ENCODE measurements at regions not wholly inside any gene's neighbourhood (a gene's known extent, or its start where the extent isn't known, plus 50 kb on each side); places are given as distances from the start of the nearest gene placed in this dataset.

- Histone ChIP-seq H3K4me2 (no peak overlapping the region), H3K27ac (no peak overlapping the region), H3K4me3 (no peak overlapping the region), H3K4me1 (no peaks in the 10 kb centered on the region), H3K9me3 (no peaks in the 10 kb centered on the region)
- ATAC-seq = no peak
- ChIA-PET CTCF (no interaction called here), POLR2A (no interaction called here)
- 11% methylated on average over 1 of the region's 1 CpG for WGBS (ENCODE audit: missing lambda C conversion rate)
- TF ChIP-seq ESRRA (IDR thresholded peaks at IDR 0.05; ENCODE audit: borderline replicate concordance, low read length) = no peak
- TF ChIP-seq JUNB (IDR thresholded peaks at IDR 0.05) = no peak
- TF ChIP-seq FOSL2 (IDR thresholded peaks at IDR 0.05) = no peak
- no peak for TF ChIP-seq FOSL2 (CRISPR knock-in tag; IDR thresholded peaks at IDR 0.05)
- no peak for TF ChIP-seq POLR2A (IDR thresholded peaks at IDR 0.05; ENCODE audit: low read length)
- TF ChIP-seq TFCP2L1 (CRISPR knock-in tag; IDR thresholded peaks at IDR 0.05) = no peak
- TF ChIP-seq HOXA7 (CRISPR knock-in tag; IDR thresholded peaks at IDR 0.05) = no peak
- no peak for TF ChIP-seq BHLHE40 (IDR thresholded peaks at IDR 0.05; ENCODE audit: low read depth, low read length)
- TF ChIP-seq ELK1 (IDR thresholded peaks at IDR 0.05; ENCODE audit: low read depth, low read length) = no peak
- TF ChIP-seq BCL3 (IDR thresholded peaks at IDR 0.05) = no peak
- TF ChIP-seq FOSB (CRISPR knock-in tag; IDR thresholded peaks at IDR 0.05) = no peak
- TF ChIP-seq KDM1A (IDR thresholded peaks at IDR 0.05; ENCODE audit: low read depth) = no peak
- no peak for TF ChIP-seq PHF8 (IDR thresholded peaks at IDR 0.05; ENCODE audit: borderline replicate concordance, low read depth)
- no peak for TF ChIP-seq NR3C1 (IDR thresholded peaks at IDR 0.05)
- no peak for TF ChIP-seq ZFP36 (IDR thresholded peaks at IDR 0.05; ENCODE audit: borderline replicate concordance, partially characterized antibody)
- TF ChIP-seq PBX3 (IDR thresholded peaks at IDR 0.05) = no peak
- TF ChIP-seq RNF2 (IDR thresholded peaks at IDR 0.05; ENCODE audit: borderline replicate concordance, low read depth) = no peak
- peak; percentile 59 for FAIRE-seq
- no peak for DNase-seq (ENCODE audit: low read depth in 1 of 2, low spot score in 1 of 2)
These were observed 1087.2 kb upstream of the B3GALT2 start for GRCh38 chr1:194273660-194274059.

- ATAC-seq (no peak), DNase-seq (ENCODE audit: low read depth in 1 of 2, low spot score in 1 of 2) (no peak), FAIRE-seq (no peak)
- no peak overlapping the region for H3K4me3 ChIP-seq
- ChIA-PET POLR2A (no interaction called here), CTCF (no interaction called here)
- TF ChIP-seq ZFP36 (IDR thresholded peaks at IDR 0.05; ENCODE audit: borderline replicate concordance, partially characterized antibody) (no peak), CEBPB (IDR thresholded peaks at IDR 0.05) (no peak), MYC (IDR thresholded peaks at IDR 0.05; ENCODE audit: borderline replicate concordance, low read length) (no peak), JUNB (IDR thresholded peaks at IDR 0.05) (no peak), PBX3 (IDR thresholded peaks at IDR 0.05) (no peak), PHF8 (IDR thresholded peaks at IDR 0.05; ENCODE audit: borderline replicate concordance, low read depth) (no peak), SREBF2 (IDR thresholded peaks at IDR 0.05) (no peak), REST (IDR thresholded peaks at IDR 0.05) (no peak), HMGXB4 (CRISPR knock-in tag; IDR thresholded peaks at IDR 0.05; ENCODE audit: borderline replicate concordance) (no peak), EHMT2 (IDR thresholded peaks at IDR 0.05; ENCODE audit: low read depth) (no peak), FOSL2 (IDR thresholded peaks at IDR 0.05) (no peak), FOSL2 (CRISPR knock-in tag; IDR thresholded peaks at IDR 0.05) (no peak)
- no peak overlapping the region for H3K4me2 ChIP-seq
- no peaks in the 10 kb centered on the region for H3K4me1 ChIP-seq
- no peak overlapping the region for H3K27ac ChIP-seq
- H3K9me3 ChIP-seq = no peaks in the 10 kb centered on the region
These were observed 1082.4 kb upstream of the B3GALT2 start for GRCh38 chr1:194268839-194269238.

Measured in A549 (cell line).